CD4-positive, alpha-beta T cell (primary cell): ENCODE measurements at regions not wholly inside any gene's neighbourhood (a gene's known extent, or its start where the extent isn't known, plus 50 kb on each side); places are given as distances from the start of the nearest gene placed in this dataset.

Experiments
- ATAC-seq: fragments of 200-7000 bp; cut with Tn5 transposase; one replicate; pipeline ENCODE4 v1.10.0; 2022; ENCODE audit warnings: mild to moderate bottlenecking; ENCODE audit not compliant: poor library complexity
- CTCF ChIA-PET: fragments of 350-600 bp; sonication (Branson Sonifier 250); formaldehyde crosslinking; loops from one replicate; lab custom pipeline; 2021; ENCODE audit warnings: antibody characterized with exemption, inconsistent platforms; lab: Charles Lee
- POLR2A ChIA-PET: fragments of 350-600 bp; sonication (Branson Sonifier 250); formaldehyde crosslinking; loops from one replicate; lab custom pipeline; 2021; ENCODE audit warnings: antibody characterized with exemption, inconsistent platforms; lab: Charles Lee
- DNase-seq, 14 experiments: peaks; one replicate each; pipeline ENCODE4 v3.0.0-alpha.2; 2013 to 2020; ENCODE audit warnings: mixed read lengths in 2 of 14
- H3K27ac ChIP-seq, 2 donors: one replicate each; pipeline versions ENCODE4 v1.5.1 to v1.7.0; 2013; ENCODE audit warnings: low read length in 2 of 2, low read depth in 1 of 2, mild to moderate bottlenecking in 1 of 2
- H3K27me3 ChIP-seq, 2 experiments: 1 replicate in 1 of 2; 2 replicates in 1 of 2; pipeline versions ENCODE4 v1.6.1 to v1.7.0; 2013; ENCODE audit warnings: low read length in 2 of 2, control low read depth in 1 of 2, mild to moderate bottlenecking in 1 of 2, moderate library complexity in 1 of 2; ENCODE audit not compliant: insufficient read depth in 2 of 2, control insufficient read depth in 1 of 2
- H3K36me3 ChIP-seq: one replicate; pipeline ENCODE4 v1.6.1; 2013; ENCODE audit warnings: low read length, control low read depth; ENCODE audit not compliant: insufficient read depth
- H3K4me1 ChIP-seq: one replicate; pipeline ENCODE4 v1.6.1; 2013; ENCODE audit warnings: low read length, control low read depth; ENCODE audit not compliant: insufficient read depth
- H3K4me3 ChIP-seq: one replicate; pipeline ENCODE4 v1.5.1; 2013; ENCODE audit warnings: mild to moderate bottlenecking, low read length, moderate library complexity
- H3K9me3 ChIP-seq, 2 experiments: 1 replicate in 1 of 2; 2 replicates in 1 of 2; pipeline versions ENCODE4 v1.6.1 to v1.7.0; 2013; ENCODE audit warnings: low read length in 2 of 2, mild to moderate bottlenecking in 2 of 2, control low read depth in 1 of 2, moderate library complexity in 1 of 2; ENCODE audit not compliant: control insufficient read depth in 1 of 2, insufficient read depth in 1 of 2
- H3K27ac Mint-ChIP-seq: one replicate; pipeline ENCODE4 v1.8.0; 2020; ENCODE audit warnings: mixed read lengths
- H3K27me3 Mint-ChIP-seq: one replicate; pipeline ENCODE4 v1.8.0; 2021; ENCODE audit warnings: mixed read lengths
- H3K36me3 Mint-ChIP-seq: one replicate; pipeline ENCODE4 v1.8.0; 2021; ENCODE audit warnings: low read depth, mixed read lengths
- H3K4me1 Mint-ChIP-seq: one replicate; pipeline ENCODE4 v1.8.0; 2021; ENCODE audit warnings: low read depth, mixed read lengths
- H3K4me3 Mint-ChIP-seq: one replicate; pipeline ENCODE4 v1.8.0; 2020; ENCODE audit warnings: mild to moderate bottlenecking, mixed read lengths
- H3K9me3 Mint-ChIP-seq: one replicate; pipeline ENCODE4 v1.8.0; 2020; ENCODE audit warnings: mixed read lengths
- CTCF ChIP-seq: fragments of 200-600 bp; IDR thresholded peaks from one replicate; pipeline ENCODE4 v1.8.0; 2022; ENCODE audit warnings: antibody characterized with exemption, mild to moderate bottlenecking
- intact Hi-C, 2 experiments: fragments of 100-400 bp; cut with DNase I in 1 of 2; cut with micrococcal nuclease in 1 of 2; formaldehyde crosslinking; loops; one replicate each; pipeline versions ENCODE4 v1.15.1 to v1.9.0; 2023 to 2025; cut with DNase I, micrococcal nuclease

- POLR2A ChIA-PET = no interaction called here
- DNase-seq (no peak), ATAC-seq (no peak)
- H3K9me3 ChIP-seq = peaks cover 0 to 5% of the 10 kb centered on the region in 2 experiments
- intact Hi-C loops = no loop called here
- Mint-ChIP-seq H3K27ac (no peak overlapping the region), H3K4me3 (no peak overlapping the region), H3K4me1 (no peaks in the 10 kb centered on the region), H3K27me3 (no peaks in the 10 kb centered on the region), H3K36me3 (no peaks in the 10 kb centered on the region), H3K9me3 (no peaks in the 10 kb centered on the region)
- TF ChIP-seq CTCF = no peak
- H3K27me3 ChIP-seq = no peaks in the 10 kb centered on the region
- CTCF ChIA-PET = no interaction called here
- H3K27ac ChIP-seq = no peak overlapping the region
- no peak overlapping the region for H3K4me3 ChIP-seq
- no peaks in the 10 kb centered on the region for H3K36me3 ChIP-seq
- H3K4me1 ChIP-seq = no peaks in the 10 kb centered on the region
Measured at GRCh38 chr4:178871476-178871875, 1429.2 kb upstream of the AGA start.

GRCh38 chr4:178881937-178882336 is 1439.7 kb upstream of the AGA start:
- Mint-ChIP-seq H3K4me3 (no peak overlapping the region), H3K9me3 (no peaks in the 10 kb centered on the region), H3K27ac (no peak overlapping the region), H3K36me3 (no peaks in the 10 kb centered on the region), H3K4me1 (no peaks in the 10 kb centered on the region), H3K27me3 (no peaks in the 10 kb centered on the region)
- Histone ChIP-seq H3K27me3 (no peaks in the 10 kb centered on the region), H3K36me3 (no peaks in the 10 kb centered on the region), H3K9me3 (peaks cover 5 to 10% of the 10 kb centered on the region in 2 experiments), H3K4me1 (no peaks in the 10 kb centered on the region), H3K4me3 (no peak overlapping the region), H3K27ac (no peak overlapping the region)
- intact Hi-C loops = no loop called here
- DNase-seq = no peak
- POLR2A ChIA-PET = no interaction called here
- CTCF ChIA-PET = no interaction called here
- TF ChIP-seq CTCF = no peak
- no peak for ATAC-seq

- CTCF ChIA-PET = no interaction called here
- peaks cover 0 to 9% of the 10 kb centered on the region in 2 experiments for H3K9me3 ChIP-seq
- no peaks in the 10 kb centered on the region for H3K27me3 ChIP-seq
- H3K36me3 ChIP-seq = no peaks in the 10 kb centered on the region
- Mint-ChIP-seq H3K9me3 (peaks cover 3% of the 10 kb centered on the region), H3K36me3 (no peaks in the 10 kb centered on the region), H3K27me3 (no peaks in the 10 kb centered on the region), H3K27ac (no peak overlapping the region), H3K4me1 (no peaks in the 10 kb centered on the region), H3K4me3 (no peak overlapping the region)
- DNase-seq (no peak), ATAC-seq (no peak)
- POLR2A ChIA-PET = no interaction called here
- intact Hi-C loops = no loop called here
- no peak for TF ChIP-seq CTCF
- H3K4me3 ChIP-seq = no peak overlapping the region
- H3K4me1 ChIP-seq = no peaks in the 10 kb centered on the region
- H3K27ac ChIP-seq = no peak overlapping the region
Measured at GRCh38 chr4:178894126-178894525, 1451.9 kb upstream of the AGA start.
